Choroid plexus epithelial cell (primary cell): ENCODE measurements at regions not wholly inside any gene's neighbourhood (a gene's known extent, or its start where the extent isn't known, plus 50 kb on each side); places are given as distances from the start of the nearest gene placed in this dataset.

Experiments used
- DNase-seq: peaks from one replicate; pipeline ENCODE4 v3.0.0-alpha.2; 2010; ENCODE audit warnings: low read depth
- H3K4me3 ChIP-seq: 2 replicates; pipeline ENCODE4 v1.5.1; 2011; ENCODE audit warnings: low read depth, mild to moderate bottlenecking, control low read depth, low read length, moderate library complexity
- CTCF ChIP-seq: conservative IDR thresholded peaks from 2 replicates; pipeline ENCODE4 v1.5.1; 2011; ENCODE audit warnings: low read depth, mild to moderate bottlenecking, control low read depth, inconsistent platforms, low read length, moderate library complexity

- no peak for TF ChIP-seq CTCF
- DNase-seq = no peak
- no peak overlapping the region for H3K4me3 ChIP-seq
Measured at GRCh38 chr9:135329571-135330306, 149.8 kb upstream of the PPP1R26 start.

DNA sequence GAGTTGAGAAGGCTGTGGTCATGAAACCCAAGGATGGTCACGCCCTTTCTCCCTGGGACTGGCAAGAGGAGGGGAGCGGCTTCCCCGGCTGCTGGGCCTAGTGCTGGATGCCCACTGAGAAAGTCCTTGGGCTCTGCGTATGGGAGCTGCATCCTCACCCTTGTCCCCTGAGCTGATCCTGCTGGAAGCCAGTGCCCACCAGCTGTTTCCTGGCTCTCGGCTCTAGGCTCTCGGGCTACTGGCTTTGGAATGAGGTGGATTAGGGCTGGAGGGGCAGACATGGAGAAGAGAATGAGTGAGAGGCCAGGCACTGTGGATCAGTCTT is 149.3 kb upstream of the PPP1R26 start:
- H3K4me3 ChIP-seq = no peak overlapping the region
- no peak for TF ChIP-seq CTCF
- no peak for DNase-seq

DNA sequence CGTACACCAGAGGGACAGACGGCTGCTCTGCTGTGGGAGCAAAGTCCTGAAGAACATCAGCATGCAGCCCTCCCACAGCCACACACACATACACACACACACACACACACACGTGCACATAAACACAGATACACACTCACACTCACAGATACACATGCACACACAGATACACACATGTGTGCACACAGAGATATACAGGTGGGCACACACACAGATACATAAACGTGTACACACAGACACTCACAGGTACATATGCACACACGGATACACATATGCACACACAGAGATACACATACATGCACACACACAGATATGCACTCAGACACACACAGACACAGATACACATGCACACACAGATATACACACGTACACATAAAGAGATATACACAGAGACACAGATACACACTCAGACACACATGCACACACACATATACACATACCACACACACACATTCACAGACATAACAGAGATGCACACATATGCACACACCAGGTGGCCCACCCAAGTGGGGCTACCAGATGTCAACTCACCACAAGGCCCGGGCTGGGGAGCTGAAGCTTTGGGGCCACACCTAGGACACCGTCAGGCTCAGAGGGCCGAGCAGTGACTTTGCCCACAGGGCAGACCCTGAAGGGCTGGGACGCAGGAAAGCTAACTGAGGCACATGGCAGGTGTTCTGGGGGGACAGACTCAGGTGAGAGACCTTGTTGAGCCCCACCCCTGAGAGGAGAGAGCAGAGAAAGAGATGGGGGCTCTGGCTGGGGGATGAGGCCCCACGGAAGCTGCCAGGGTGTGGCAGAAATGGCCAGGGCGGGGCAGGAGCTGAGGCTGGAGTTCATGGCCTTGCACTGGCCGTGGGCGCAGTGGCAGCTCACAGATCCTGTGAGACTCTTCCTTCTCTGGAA is 148.6 kb upstream of the PPP1R26 start:
- H3K4me3 ChIP-seq = no peak overlapping the region
- no peak for TF ChIP-seq CTCF
- DNase-seq = no peak

GRCh38 chr9:135332516-135332915 is 147.1 kb upstream of the PPP1R26 start:
- no peak overlapping the region for H3K4me3 ChIP-seq
- TF ChIP-seq CTCF = no peak
- no peak for DNase-seq

DNA sequence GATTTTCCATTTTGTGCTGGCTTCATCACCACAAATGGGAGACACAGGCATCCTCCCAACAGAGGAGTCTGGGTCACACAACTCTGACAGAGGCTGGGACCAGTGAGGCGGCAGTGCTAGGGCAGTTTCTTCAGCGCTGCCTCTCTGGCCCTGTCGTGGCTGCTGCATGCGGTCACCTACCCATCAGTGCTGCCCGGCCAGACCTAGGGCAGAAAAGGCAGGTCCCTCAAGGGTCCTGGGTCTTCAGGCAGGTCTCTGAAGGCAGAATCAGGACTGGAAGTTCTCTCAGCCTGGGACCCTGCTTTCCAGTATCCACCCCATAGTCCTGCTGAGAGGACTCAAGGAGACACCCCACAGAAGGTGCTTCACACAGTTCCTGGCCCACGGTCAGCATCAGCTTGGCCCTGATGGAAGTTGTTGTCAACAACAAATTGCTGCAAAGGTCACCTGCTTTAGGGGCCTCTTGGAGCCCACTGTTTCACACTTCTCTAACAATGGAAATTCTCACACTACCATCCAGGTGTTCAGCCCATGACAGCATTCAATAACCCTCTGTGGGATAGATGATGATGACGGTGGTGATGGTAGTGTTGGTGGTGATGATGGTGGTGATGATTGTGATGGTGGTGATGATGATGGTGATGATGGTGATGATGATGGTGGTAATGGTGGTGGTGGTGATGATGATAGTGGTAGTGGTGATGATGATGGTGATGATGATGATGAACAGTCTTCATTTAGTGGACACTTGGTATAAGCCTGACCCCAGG is 146.4 kb upstream of the PPP1R26 start:
- no peak for DNase-seq
- H3K4me3 ChIP-seq = no peak overlapping the region
- no peak for TF ChIP-seq CTCF

GRCh38 chr9:135334953-135335460 is 144.6 kb upstream of the PPP1R26 start:
- no peak overlapping the region for H3K4me3 ChIP-seq
- DNase-seq = no peak
- TF ChIP-seq CTCF = no peak
